Ascending aorta (tissue), 2 donors: ENCODE measurements at regions not wholly inside any gene's neighbourhood (a gene's known extent, or its start where the extent isn't known, plus 50 kb on each side); places are given as distances from the start of the nearest gene placed in this dataset.

Source experiments
- DNase-seq, 2 donors: peaks; one replicate each; pipeline ENCODE4 v3.0.0-alpha.2; 2019; ENCODE audit warnings: low spot score in 2 of 2
- H3K27ac ChIP-seq, 2 donors: fragments of 200-600 bp; sonication (generic); one replicate each; pipeline ENCODE4 v1.5.1; 2016 to 2017; ENCODE audit warnings: mild to moderate bottlenecking in 1 of 2
- H3K27me3 ChIP-seq: fragments of 200-600 bp; sonication (generic); one replicate; pipeline ENCODE4 v1.5.1; 2017
- H3K36me3 ChIP-seq, 2 donors: fragments of 200-600 bp; sonication (generic); one replicate each; pipeline ENCODE4 v1.5.1; 2016
- H3K4me1 ChIP-seq, 2 donors: fragments of 200-600 bp; sonication (generic); one replicate each; pipeline ENCODE4 v1.5.1; 2016 to 2017; ENCODE audit warnings: mild to moderate bottlenecking in 1 of 2
- H3K4me3 ChIP-seq, 2 donors: fragments of 200-600 bp; sonication (generic); one replicate each; pipeline ENCODE4 v1.5.1; 2016 to 2017; ENCODE audit warnings: mild to moderate bottlenecking in 1 of 2
- H3K9me3 ChIP-seq, 2 donors: fragments of 200-600 bp; sonication (generic); one replicate each; pipeline ENCODE4 v1.5.1; 2016
- intact Hi-C: fragments of 100-400 bp; cut with DNase I; formaldehyde crosslinking; loops from one replicate; pipeline ENCODE4 v1.15.1; 2023
- TF ChIP-seq, protein P1 (sequence below), 3 experiments: fragments of 200-600 bp in 2 of 3; fragments of 450-650 bp in 1 of 3; sonication (generic) in 2 of 3; IDR thresholded peaks; one replicate each; pipeline ENCODE4 v1.5.1; 2016 to 2019; ENCODE audit warnings: antibody characterized with exemption in 3 of 3, mild to moderate bottlenecking in 1 of 3, moderate library complexity in 1 of 3

- H3K36me3 ChIP-seq: no peaks in the 10 kb centered on the region
- H3K9me3 ChIP-seq: no peaks in the 10 kb centered on the region
- TF ChIP-seq, protein P1, sequence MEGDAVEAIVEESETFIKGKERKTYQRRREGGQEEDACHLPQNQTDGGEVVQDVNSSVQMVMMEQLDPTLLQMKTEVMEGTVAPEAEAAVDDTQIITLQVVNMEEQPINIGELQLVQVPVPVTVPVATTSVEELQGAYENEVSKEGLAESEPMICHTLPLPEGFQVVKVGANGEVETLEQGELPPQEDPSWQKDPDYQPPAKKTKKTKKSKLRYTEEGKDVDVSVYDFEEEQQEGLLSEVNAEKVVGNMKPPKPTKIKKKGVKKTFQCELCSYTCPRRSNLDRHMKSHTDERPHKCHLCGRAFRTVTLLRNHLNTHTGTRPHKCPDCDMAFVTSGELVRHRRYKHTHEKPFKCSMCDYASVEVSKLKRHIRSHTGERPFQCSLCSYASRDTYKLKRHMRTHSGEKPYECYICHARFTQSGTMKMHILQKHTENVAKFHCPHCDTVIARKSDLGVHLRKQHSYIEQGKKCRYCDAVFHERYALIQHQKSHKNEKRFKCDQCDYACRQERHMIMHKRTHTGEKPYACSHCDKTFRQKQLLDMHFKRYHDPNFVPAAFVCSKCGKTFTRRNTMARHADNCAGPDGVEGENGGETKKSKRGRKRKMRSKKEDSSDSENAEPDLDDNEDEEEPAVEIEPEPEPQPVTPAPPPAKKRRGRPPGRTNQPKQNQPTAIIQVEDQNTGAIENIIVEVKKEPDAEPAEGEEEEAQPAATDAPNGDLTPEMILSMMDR (IDR thresholded peaks at IDR 0.05): no peak
- no peak for DNase-seq
- intact Hi-C loops: no loop called here
- H3K27me3 ChIP-seq: no peaks in the 10 kb centered on the region
- no peak overlapping the region for H3K4me3 ChIP-seq
- no peak overlapping the region for H3K27ac ChIP-seq
- no peaks in the 10 kb centered on the region for H3K4me1 ChIP-seq
These were observed 69.4 kb upstream of the LAPTM4A start for GRCh38 chr2:20120569-20121416.

DNA sequence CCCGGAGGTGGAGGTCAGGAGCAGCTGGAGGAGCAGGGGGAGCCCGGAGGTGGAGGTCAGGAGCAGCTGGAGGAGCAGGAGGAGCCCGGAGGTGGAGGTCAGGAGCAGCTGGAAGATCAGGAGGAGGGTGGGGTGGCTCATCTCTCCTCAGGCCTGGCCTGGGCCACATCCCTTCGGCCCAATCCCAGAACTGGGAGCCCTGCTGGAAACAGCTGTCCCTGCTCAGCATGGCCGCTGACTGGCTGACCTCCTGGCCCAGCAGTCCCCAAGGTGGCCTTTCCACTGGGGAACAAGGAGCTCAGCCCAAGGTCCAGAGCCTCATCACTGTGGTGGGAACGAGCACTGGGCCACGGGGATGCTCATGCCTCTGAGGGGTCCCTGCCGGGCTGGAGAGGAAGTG, 66.6 kb upstream of the LAPTM4A start:
- DNase-seq: no peak
- H3K36me3 ChIP-seq: no peaks in the 10 kb centered on the region
- intact Hi-C loops: no loop called here
- no peak overlapping the region for H3K27ac ChIP-seq
- H3K4me3 ChIP-seq: no peak overlapping the region
- no peaks in the 10 kb centered on the region for H3K4me1 ChIP-seq
- H3K9me3 ChIP-seq: no peaks in the 10 kb centered on the region
- TF ChIP-seq, protein P1 (IDR thresholded peaks at IDR 0.05): no peak
- no peaks in the 10 kb centered on the region for H3K27me3 ChIP-seq

DNA sequence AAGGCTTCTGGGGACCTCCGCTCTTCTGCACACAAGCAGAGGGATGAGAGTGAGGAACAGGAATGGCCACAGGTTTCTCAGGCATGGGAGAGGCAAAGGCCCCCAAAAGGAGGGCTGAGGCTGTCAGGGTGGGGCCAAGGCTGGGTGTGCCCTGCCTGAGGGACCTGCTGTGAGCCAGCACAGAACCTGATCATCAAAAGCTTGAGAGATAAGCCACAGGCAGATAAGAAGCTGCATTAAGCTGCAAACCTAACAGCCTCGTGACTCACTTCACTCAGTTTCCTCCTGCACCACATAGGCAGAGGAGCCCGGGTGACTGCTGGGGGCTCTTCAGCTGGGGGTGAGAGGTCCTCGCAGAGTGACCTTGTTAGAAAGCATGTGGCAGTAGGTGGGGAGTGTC, 64.5 kb upstream of the LAPTM4A start:
- Histone ChIP-seq H3K4me1 (no peaks in the 10 kb centered on the region), H3K9me3 (no peaks in the 10 kb centered on the region), H3K4me3 (no peak overlapping the region), H3K27me3 (no peaks in the 10 kb centered on the region), H3K36me3 (no peaks in the 10 kb centered on the region), H3K27ac (no peak overlapping the region)
- TF ChIP-seq, protein P1 (IDR thresholded peaks at IDR 0.05): no peak
- intact Hi-C loops: no loop called here
- DNase-seq: no peak

GRCh38 chr2:20115374-20115773, 63.9 kb upstream of the LAPTM4A start:
- Histone ChIP-seq H3K27me3 (no peaks in the 10 kb centered on the region), H3K36me3 (no peaks in the 10 kb centered on the region), H3K4me1 (no peaks in the 10 kb centered on the region), H3K9me3 (no peaks in the 10 kb centered on the region), H3K27ac (no peak overlapping the region), H3K4me3 (no peak overlapping the region)
- intact Hi-C loops: no loop called here
- TF ChIP-seq, protein P1 (IDR thresholded peaks at IDR 0.05): no peak
- DNase-seq: no peak

GRCh38 chr2:20113986-20114938, 62.8 kb upstream of the LAPTM4A start:
- TF ChIP-seq, protein P1 (IDR thresholded peaks at IDR 0.05): no peak
- H3K9me3 ChIP-seq: no peaks in the 10 kb centered on the region
- H3K4me3 ChIP-seq: no peak overlapping the region
- intact Hi-C loops: no loop called here
- no peak for DNase-seq
- no peaks in the 10 kb centered on the region for H3K27me3 ChIP-seq
- no peak overlapping the region for H3K27ac ChIP-seq
- H3K36me3 ChIP-seq: no peaks in the 10 kb centered on the region
- no peaks in the 10 kb centered on the region for H3K4me1 ChIP-seq
